ENCODE measurements at regions not wholly inside any gene's neighbourhood (a gene's known extent, or its start where the extent isn't known, plus 50 kb on each side); places are given as distances from the start of the nearest gene placed in this dataset.

DNA sequence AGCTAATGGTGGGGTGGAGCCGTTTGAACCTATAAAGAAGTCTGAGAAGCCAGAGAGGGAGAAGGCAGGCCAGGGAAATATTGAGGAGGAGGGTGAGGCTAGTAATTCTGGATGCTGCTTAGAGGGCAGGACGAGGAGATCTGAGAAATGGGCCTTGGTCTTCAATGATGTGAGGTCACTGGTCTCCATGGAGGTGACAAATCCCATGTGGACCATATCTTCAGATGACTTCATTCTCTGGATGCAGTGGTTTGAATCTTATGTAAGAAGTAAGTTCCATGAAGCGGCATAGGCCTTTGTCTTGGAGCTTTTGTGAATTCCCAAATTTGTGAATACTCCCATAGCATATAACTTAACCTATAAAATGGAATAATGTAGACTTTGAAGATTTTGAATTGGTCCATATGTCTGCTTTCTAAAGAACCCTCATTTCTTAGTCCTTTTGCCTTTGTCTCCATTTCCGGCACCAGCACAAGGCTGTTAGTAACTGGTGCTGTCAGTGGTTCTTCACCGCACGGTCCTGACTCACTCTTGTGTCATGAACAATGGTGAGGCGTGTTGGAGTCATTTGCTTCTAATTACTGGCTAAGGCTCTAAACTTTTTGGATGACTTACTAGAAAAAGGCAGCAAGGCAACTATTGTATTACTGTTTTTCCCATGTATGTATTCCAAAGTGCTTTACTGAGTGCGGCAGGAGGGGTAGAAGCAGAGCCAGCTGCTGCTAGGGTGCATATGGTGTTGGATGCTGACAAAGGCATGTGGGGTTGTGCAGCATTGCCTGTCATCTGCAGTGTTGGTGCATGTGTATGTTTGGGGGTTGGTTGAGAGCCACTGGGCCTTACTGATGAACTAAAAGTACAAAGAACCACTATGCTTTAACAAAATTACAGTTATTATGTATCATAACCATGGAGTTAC, 279.3 kb upstream of the C2CD4B start:
- TF ChIP-seq, protein P1, sequence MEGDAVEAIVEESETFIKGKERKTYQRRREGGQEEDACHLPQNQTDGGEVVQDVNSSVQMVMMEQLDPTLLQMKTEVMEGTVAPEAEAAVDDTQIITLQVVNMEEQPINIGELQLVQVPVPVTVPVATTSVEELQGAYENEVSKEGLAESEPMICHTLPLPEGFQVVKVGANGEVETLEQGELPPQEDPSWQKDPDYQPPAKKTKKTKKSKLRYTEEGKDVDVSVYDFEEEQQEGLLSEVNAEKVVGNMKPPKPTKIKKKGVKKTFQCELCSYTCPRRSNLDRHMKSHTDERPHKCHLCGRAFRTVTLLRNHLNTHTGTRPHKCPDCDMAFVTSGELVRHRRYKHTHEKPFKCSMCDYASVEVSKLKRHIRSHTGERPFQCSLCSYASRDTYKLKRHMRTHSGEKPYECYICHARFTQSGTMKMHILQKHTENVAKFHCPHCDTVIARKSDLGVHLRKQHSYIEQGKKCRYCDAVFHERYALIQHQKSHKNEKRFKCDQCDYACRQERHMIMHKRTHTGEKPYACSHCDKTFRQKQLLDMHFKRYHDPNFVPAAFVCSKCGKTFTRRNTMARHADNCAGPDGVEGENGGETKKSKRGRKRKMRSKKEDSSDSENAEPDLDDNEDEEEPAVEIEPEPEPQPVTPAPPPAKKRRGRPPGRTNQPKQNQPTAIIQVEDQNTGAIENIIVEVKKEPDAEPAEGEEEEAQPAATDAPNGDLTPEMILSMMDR (conservative IDR thresholded peaks at IDR 0.05 in 1 of 2, IDR thresholded peaks at IDR 0.05 in 1 of 2; ENCODE audit: low read depth in 1 of 2, low read length in 2 of 2): no peak
- no peak for TF ChIP-seq EZH2 (IDR thresholded peaks at IDR 0.05; ENCODE audit: low read length, missing control alignments)

All from fibroblast of lung (primary cell).